ENCODE measurements at regions not wholly inside any gene's neighbourhood (a gene's known extent, or its start where the extent isn't known, plus 50 kb on each side); places are given as distances from the start of the nearest gene placed in this dataset.

DNA sequence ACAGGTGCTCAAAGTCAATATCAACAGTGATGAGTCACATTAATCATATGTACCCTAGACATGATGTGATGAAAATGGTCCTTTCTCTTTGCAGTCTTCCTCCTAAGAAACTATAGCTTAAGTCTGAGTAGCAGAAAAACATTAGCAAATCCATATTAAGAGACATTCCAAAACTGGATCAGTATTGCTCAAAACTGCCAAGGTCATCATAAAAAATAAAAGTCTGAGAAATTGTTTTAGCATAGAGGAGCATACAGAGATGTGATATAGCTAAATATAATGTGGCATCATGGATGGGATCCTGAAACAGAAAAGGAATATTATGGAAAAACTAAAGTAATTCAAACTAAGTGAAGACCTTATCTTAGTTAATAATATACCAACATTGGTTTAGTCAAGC, 1316.1 kb downstream of the SUCLG1 start:
- no peaks in the 10 kb centered on the region for H3K9me1 ChIP-seq (ENCODE audit: control insufficient read depth, insufficient read depth, low read length)
- H3K79me2 ChIP-seq (ENCODE audit: control insufficient read depth, insufficient read depth, low read length), result no peaks in the 10 kb centered on the region
- TF ChIP-seq, protein P1, sequence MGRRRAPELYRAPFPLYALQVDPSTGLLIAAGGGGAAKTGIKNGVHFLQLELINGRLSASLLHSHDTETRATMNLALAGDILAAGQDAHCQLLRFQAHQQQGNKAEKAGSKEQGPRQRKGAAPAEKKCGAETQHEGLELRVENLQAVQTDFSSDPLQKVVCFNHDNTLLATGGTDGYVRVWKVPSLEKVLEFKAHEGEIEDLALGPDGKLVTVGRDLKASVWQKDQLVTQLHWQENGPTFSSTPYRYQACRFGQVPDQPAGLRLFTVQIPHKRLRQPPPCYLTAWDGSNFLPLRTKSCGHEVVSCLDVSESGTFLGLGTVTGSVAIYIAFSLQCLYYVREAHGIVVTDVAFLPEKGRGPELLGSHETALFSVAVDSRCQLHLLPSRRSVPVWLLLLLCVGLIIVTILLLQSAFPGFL (CRISPR knock-in tag; IDR thresholded peaks at IDR 0.05), result no peak
- TF ChIP-seq ZNF316 (IDR thresholded peaks at IDR 0.05), result 0 out of 2 replicates have a peak, but pooled peaks have one; percentile 24
- no peak overlapping the region for H3K4me3 ChIP-seq
- no peak overlapping the region for H3K4me2 ChIP-seq (ENCODE audit: insufficient read depth, low read length)
- in situ Hi-C loops (cut with MboI) (no loop called here), intact Hi-C loops (cut with micrococcal nuclease) (no loop called here)
- no peak overlapping the region for H2AFZ ChIP-seq (ENCODE audit: low read depth, low read length)
- no peak overlapping the region for H3K27ac ChIP-seq (ENCODE audit: extremely low read depth, low read depth, low read length)
- ATAC-seq (no peak), FAIRE-seq (no peak), DNase-seq (ENCODE audit: extremely low read depth in 1 of 4, low spot score in 3 of 4) (no peak)
- no TSS peak for BruUV-seq (replicated peaks)
- no peaks in the 10 kb centered on the region for H4K20me1 ChIP-seq (replicated peaks; ENCODE audit: control insufficient read depth, insufficient read depth, low read length)
- no peaks in the 10 kb centered on the region for H3K36me3 ChIP-seq (ENCODE audit: control insufficient read depth, insufficient read depth, low read length)
- no peaks in the 10 kb centered on the region for H3K27me3 ChIP-seq (ENCODE audit: control insufficient read depth in 2 of 2, insufficient read depth in 2 of 2, low read length in 2 of 2)
- CTCF ChIA-PET (ENCODE audit: low intra/inter-chr PET ratio), result no interaction called here
- no peaks in the 10 kb centered on the region for H3K4me1 ChIP-seq (replicated peaks in 1 of 2; ENCODE audit: control insufficient read depth in 2 of 2, insufficient read depth in 2 of 2, low read length in 2 of 2)
- no peak overlapping the region for H3K9ac ChIP-seq (ENCODE audit: insufficient read depth in 1 of 2, low read depth in 2 of 2, low read length in 2 of 2)
- POLR2A ChIA-PET, result no interaction called here
- H3K9me3 ChIP-seq (replicated peaks; ENCODE audit: control insufficient read depth, insufficient read depth, low read depth, low read length), result no peaks in the 10 kb centered on the region

DNA sequence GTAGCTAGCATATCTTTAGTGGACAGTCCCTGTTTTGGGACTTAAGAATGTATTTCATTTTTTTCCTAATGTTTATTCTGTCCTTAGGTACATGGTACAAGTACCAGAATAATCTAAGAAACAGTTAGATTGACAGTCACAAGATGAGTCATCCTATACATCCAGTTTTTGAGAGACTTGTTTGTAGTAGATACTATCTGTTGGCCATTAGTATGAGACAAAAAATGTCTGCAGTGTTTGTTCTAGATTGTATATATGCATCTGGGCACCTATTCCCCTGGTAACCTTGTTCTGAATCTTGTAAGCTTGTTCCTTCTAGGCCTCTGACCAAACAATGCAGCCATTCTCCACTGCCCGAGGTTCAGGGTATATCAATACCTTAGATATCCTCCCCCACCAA, 1343.5 kb downstream of the SUCLG1 start:
- TF ChIP-seq RAD21 (CRISPR knock-in tag; conservative IDR thresholded peaks at IDR 0.05 in 1 of 2, IDR thresholded peaks at IDR 0.05 in 1 of 2), result no peak
- TF ChIP-seq, protein P2, sequence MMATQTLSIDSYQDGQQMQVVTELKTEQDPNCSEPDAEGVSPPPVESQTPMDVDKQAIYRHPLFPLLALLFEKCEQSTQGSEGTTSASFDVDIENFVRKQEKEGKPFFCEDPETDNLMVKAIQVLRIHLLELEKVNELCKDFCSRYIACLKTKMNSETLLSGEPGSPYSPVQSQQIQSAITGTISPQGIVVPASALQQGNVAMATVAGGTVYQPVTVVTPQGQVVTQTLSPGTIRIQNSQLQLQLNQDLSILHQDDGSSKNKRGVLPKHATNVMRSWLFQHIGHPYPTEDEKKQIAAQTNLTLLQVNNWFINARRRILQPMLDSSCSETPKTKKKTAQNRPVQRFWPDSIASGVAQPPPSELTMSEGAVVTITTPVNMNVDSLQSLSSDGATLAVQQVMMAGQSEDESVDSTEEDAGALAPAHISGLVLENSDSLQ (IDR thresholded peaks at IDR 0.05), result peak; percentile 40; the same call in 1 of the 2 replicates
- TF ChIP-seq CREM (IDR thresholded peaks at IDR 0.05; ENCODE audit: low read depth), result no peak
- no peak for TF ChIP-seq XRCC3 (IDR thresholded peaks at IDR 0.05)
- no peak for TF ChIP-seq ZNF224 (CRISPR knock-in tag; IDR thresholded peaks at IDR 0.05)
- TF ChIP-seq FOSL1 (tag; conservative IDR thresholded peaks at IDR 0.05), result peak; percentile 65
- TF ChIP-seq POLR3A (IDR thresholded peaks at IDR 0.05; ENCODE audit: borderline replicate concordance, extremely low read depth, insufficient read depth, insufficient read length), result no peak
- TF ChIP-seq, protein P3, sequence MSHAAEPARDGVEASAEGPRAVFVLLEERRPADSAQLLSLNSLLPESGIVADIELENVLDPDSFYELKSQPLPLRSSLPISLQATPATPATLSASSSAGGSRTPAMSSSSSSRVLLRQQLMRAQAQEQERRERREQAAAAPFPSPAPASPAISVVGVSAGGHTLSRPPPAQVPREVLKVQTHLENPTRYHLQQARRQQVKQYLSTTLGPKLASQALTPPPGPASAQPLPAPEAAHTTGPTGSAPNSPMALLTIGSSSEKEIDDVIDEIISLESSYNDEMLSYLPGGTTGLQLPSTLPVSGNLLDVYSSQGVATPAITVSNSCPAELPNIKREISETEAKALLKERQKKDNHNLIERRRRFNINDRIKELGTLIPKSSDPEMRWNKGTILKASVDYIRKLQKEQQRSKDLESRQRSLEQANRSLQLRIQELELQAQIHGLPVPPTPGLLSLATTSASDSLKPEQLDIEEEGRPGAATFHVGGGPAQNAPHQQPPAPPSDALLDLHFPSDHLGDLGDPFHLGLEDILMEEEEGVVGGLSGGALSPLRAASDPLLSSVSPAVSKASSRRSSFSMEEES (CRISPR knock-in tag; IDR thresholded peaks at IDR 0.05), result no peak
- intact Hi-C loops (cut with micrococcal nuclease), result no loop called here
- 10% methylated on average over 1 of the region's 1 CpG for WGBS (ENCODE audit: insufficient coverage, low coverage, missing lambda C conversion rate)

More for the DNA sequence above, 1343.5 kb downstream of the SUCLG1 start:
- no peak overlapping the region for H3K4me3 ChIP-seq
- FAIRE-seq (no peak), DNase-seq (ENCODE audit: extremely low read depth in 1 of 4, low spot score in 3 of 4) (no peak), ATAC-seq (no peak)
- H3K79me2 ChIP-seq (ENCODE audit: control insufficient read depth, insufficient read depth, low read length), result no peaks in the 10 kb centered on the region
- CTCF ChIA-PET (ENCODE audit: low intra/inter-chr PET ratio), result no interaction called here
- H3K4me1 ChIP-seq (replicated peaks in 1 of 2; ENCODE audit: control insufficient read depth in 2 of 2, insufficient read depth in 2 of 2, low read length in 2 of 2), result no peaks in the 10 kb centered on the region
- in situ Hi-C loops (cut with MboI), result no loop called here
- no TSS peak for BruUV-seq (replicated peaks)
- H4K20me1 ChIP-seq (replicated peaks; ENCODE audit: control insufficient read depth, insufficient read depth, low read length), result no peaks in the 10 kb centered on the region
- H3K9ac ChIP-seq (ENCODE audit: insufficient read depth in 1 of 2, low read depth in 2 of 2, low read length in 2 of 2), result no peak overlapping the region
- H3K9me1 ChIP-seq (ENCODE audit: control insufficient read depth, insufficient read depth, low read length), result no peaks in the 10 kb centered on the region
- H2AFZ ChIP-seq (ENCODE audit: low read depth, low read length), result no peak overlapping the region
- no peaks in the 10 kb centered on the region for H3K36me3 ChIP-seq (ENCODE audit: control insufficient read depth, insufficient read depth, low read length)
- no peaks in the 10 kb centered on the region for H3K27me3 ChIP-seq (ENCODE audit: control insufficient read depth in 2 of 2, insufficient read depth in 2 of 2, low read length in 2 of 2)
- H3K27ac ChIP-seq (ENCODE audit: extremely low read depth, low read depth, low read length), result no peak overlapping the region
- POLR2A ChIA-PET, result no interaction called here
- H3K9me3 ChIP-seq (replicated peaks; ENCODE audit: control insufficient read depth, insufficient read depth, low read depth, low read length), result no peaks in the 10 kb centered on the region
- no peak overlapping the region for H3K4me2 ChIP-seq (ENCODE audit: insufficient read depth, low read length)
